ENCODE measurements at regions not wholly inside any gene's neighbourhood (a gene's known extent, or its start where the extent isn't known, plus 50 kb on each side); places are given as distances from the start of the nearest gene placed in this dataset.
"Not testable (repeated sequence)": the region's sequence is repeated elsewhere in the genome, so short reads cannot be mapped to it uniquely, and the experiment has no call there.

DNA sequence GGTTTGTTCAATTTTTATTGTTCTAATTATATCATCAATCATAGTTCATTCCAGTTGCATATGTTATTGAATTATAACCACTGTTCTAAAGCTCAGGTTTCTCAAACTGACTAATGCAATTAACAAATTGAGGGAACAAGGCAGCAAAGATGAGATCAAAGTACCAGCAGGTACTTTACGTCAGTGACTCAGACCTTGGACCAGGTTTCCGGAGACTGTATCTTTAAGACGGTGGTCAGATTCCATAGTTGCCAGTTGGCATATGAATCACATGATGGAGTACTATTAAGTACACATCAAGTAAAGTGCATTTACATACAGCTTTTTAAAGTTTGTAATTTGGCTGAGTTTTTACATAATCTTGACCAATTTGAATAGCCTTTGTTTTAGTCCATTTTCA is 583.6 kb upstream of the ROBO2 start:
- no peak for DNase-seq

DNA sequence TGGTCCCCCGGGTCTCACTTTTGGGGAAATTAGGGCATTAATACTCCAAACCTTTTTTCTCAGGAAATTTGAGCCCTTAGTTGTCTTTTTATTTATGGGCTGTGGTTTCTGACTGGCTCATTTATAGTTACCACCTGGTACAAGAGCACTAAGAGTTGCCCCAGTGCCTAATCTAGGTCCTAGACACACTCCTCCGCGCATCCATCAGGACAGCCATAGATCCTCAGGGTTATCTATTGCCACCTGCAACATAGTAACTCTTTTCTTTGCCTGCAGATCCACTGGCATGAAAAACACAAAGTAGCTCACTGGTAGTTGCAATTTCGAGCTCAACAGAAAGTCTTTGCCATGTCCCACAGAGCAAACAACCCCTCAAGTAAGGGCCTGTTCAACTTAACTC is 576.4 kb upstream of the ROBO2 start:
- no peak for DNase-seq

DNA sequence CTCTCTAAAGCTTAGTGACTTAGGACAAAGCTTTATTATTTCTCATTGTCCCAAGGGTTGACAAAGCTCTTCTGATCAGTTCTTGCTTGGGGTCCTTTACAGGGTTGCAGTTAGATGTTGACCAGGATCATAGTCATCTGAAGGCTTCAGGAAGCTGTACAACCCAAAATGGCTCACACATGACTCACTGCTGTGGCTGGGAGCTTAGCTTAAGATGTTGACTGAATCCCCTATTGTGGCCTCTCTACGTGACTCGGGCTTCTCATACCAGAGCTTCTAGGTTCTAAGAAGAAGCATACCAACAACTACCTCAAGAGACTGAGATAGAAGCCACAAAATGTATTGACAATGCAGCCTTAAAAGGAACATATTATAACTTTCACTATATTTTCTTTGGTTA is 569.6 kb upstream of the ROBO2 start:
- DNase-seq: no peak

DNA sequence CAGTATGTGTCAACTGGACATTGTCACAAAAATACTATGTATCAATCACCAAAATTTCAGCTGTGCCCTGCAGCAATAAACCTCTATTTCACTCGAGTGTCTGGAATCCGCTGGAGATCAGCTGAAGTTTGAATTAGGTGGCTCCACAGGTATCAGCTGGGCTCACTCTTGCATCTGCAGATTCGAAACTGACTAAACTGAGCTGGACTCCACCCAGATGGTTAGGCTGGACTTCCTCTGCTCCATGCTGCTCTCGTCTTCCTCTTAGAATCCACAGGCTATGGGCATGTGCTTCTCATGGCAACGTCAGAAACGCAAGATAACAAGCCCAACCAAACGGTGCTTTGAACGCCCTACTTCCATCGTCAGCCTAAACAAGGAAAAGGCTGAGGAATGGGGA is 565.3 kb upstream of the ROBO2 start:
- no peak for DNase-seq

DNA sequence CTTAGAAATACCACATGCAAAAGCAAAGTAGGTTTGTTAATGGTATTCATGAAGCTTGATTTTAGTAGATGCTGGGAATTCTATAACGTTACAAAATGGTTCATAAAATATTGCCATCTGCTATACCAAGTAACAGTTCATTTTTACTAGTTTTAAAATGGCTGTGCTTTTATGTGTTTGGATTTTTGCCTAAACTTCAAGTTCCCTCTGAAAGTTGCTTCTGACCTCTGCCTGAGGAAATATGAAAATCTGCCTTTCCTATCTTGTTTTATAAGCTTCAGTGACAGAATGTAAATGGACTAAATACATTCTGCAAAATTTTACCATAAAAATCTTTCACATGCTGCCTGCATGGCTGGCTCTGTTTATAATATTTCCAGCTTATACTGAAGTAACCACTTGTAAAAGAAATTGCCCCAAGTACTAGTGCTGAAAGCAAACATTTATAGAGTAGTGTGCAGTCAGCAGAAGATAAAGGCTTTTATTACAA is 560.7 kb upstream of the ROBO2 start:
- DNase-seq: no peak

DNA sequence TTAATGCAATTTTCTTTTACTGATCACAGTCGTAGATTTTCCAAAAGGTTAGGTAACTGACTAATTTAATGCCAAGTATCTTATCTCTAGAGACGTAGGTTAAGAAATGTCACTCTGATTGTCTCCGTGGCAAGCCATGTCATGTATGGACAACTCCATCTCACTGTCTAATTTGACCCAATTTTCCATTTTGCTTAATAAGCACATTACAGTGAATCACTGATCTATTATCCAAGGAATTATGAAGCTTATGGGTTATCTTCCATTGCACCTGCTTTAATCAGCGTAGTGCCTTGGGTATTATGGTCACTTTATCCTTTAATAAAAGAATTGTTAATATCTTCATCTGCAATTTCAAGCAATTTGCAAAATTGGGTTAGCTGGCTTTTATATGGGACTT is 557.4 kb upstream of the ROBO2 start:
- DNase-seq: no peak

DNA sequence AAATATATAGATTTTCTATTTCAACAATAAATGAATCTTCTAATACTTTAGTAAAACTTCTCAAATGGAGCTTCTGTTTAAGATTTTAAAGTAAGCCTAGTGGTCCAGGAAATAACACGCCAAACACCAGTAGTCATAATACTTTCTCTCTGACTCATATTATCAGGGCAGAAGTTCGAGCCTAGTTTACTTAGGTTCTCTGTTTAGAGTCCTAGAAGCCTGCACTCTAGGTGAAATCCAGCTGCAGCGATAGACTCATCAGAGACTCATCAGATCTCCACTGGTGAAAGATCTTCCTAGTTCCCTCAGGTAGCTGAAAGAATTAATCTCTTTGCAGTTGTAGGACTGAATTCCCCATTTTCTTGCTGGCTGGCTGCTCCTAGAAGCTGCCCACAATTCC is 552.5 kb upstream of the ROBO2 start:
- DNase-seq: no peak

DNA sequence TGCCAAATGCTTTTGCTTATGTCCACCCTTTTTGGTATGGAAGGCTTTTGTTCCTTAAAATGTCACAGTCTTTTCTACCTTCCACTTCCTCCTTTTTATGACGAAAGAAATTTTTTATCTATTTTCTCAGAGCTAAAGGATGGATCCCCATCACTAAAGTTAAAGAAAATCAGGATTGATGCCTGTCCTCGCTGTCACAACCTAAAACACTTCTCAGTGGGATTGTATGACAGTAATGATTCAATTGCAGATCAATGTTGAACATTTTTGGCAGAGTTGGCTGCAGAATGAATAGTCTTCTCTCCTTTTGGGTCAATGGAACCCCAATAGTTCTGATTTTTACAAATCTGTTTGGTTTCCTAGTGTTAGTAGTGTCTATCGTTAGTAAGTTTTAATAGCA is 549.8 kb upstream of the ROBO2 start:
- DNase-seq: no peak

DNA sequence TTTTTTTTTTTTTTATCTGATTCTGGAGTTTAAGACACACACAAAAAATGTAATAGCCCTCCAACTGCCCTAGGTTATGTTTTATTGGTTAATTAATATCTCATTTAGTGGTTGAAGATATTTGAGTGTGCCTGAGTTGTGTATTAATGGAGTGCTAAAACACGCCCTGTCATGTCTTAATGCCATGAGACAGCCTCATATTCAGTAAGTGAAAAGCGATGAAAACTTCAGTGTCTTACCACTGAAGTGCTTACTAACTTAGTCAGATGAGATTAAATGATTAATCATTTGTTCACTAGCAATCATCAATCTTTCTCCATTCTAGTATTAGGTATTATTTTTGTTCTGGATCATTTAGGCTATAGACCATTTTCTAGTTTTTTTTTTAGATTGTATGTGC is 544.7 kb upstream of the ROBO2 start:
- DNase-seq: no peak

DNA sequence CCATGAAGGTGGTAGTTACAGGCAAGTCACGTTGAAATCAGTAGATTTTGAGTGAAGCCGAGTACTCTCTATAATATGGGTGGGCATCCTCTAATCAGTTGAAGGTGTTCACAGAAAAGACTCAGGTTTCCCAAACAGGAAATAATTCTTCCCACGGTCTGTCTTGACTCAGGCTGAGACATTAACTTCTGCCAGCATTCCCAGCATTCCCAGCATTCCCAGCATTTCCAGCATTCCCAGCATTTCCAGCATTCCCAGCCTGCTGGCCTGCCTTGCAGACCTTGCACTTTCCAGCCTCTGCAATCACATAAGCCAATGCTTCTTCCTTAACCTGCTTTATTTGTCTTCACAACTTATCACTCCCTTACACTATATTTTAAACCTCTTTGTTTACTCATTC is 542.3 kb upstream of the ROBO2 start:
- DNase-seq: no peak

DNA sequence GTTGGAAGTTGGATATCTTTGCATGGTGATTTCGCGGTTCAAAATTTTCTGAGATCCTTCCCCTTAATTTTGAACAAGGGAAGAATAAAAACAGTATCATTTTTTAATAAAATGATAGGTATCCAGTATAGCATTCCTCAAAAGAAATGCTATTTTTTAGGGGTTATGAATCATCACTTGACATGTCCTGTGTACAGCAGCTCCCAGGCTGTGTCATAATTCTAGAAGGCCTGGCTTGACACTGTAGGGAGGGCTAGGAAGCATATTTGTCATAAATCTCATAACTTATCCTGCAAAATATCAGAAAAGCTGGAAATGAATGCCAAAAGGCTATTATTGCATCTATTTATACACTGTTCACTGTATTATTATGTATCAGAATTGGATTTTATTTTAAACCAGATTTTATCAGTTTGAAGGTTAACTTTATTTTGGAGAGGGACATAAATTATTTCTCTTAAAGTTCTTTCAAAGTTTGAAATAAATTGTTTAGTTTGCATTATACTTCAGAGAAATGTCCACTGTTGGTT is 539.1 kb upstream of the ROBO2 start:
- DNase-seq: no peak

DNA sequence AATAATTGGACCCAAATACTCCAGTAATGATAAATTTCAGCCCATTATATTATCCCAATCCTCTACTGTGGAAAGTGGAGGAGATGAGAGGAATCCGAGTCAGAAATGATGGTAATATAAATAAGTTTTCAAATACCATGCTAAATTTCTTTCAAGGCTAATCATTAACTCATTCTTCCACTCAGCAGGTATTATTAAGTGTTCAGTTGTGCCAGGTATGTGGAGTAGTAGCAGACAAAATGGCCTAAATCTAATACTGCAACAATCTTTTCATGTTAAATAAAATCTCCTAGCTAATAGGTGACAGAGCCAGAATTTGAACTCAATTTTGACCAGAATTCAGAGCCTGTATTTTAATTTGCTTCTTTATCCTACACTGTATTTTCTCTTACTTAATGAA is 538.6 kb upstream of the ROBO2 start:
- DNase-seq: no peak

DNA sequence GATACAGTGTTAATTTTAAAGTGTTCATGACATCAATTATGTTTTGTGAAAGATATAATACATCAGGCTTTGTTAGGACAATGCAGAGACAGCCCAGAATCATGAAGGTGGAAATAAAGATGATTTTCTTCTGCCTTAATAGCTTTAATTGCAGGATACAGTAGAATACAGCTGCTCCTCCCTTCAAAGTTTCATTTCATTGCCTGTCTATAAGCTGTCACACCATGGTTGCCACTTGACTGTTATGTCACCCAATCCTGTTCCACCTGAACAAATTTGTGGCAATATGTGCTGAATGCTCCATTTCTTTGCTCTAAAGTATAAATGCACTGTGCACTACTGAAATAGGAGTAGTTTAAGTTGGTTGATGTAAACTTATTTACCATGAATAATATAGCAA is 537.8 kb upstream of the ROBO2 start:
- DNase-seq: no peak

DNA sequence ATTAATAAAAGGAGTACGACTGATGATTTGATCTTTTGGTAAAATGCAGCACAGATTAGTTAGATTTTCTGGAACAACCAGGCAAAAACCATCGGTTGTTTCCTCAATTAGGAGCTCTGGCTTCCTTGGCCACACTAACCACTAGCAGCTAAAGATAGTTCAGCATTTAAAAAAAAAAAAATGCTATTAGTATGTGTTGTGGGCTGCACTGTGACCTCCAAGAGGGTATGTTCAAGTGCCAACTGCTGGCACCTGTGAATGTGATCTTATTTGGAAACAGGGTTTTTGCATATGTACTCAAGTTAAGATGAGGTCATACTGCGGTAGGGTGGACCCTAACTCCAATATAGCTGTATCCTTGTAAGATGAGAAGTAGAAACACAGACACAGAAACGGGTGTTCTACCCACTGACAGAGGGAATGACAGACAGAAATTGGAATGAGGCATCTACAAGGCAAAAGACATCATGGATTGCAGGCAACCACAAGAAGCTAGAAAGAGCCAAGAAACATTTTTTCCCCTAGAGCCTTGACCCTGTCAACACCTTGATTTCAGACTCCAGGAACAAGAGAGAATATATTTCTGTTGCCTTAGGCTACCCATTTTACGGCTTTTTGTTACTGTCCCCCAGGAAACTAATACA is 534.6 kb upstream of the ROBO2 start:
- no peak for DNase-seq

DNA sequence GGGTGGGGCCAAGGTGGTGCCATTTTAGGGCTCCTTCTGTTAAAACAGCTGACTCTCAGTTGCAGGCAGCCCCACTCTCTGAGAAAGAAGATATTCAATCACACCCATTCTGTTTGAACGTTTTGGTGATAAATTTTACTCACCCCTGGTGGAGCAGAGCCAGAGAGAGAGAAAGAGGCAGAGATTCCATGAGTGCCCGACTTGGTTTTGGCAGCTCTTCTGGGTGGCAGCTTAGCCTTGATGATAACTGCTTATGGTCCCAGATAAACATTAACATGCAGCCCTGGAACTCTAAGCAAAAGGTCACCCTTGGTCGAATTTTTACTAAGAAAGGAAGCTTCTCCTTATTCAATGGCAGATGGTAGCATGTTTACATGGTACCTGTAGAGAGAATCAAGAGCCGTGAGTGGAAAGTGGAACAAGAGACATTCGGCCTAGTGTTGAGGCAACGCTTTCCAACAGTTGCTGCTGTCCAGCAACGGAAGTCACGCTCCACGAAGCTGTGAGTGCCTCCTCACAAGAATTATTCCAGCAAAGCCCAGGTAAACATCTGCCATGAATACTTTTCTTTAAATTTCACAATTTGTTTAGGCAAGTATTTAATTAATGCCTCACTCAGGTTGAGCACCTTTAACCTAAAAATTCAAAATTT is 530.6 kb upstream of the ROBO2 start:
- DNase-seq: no peak

DNA sequence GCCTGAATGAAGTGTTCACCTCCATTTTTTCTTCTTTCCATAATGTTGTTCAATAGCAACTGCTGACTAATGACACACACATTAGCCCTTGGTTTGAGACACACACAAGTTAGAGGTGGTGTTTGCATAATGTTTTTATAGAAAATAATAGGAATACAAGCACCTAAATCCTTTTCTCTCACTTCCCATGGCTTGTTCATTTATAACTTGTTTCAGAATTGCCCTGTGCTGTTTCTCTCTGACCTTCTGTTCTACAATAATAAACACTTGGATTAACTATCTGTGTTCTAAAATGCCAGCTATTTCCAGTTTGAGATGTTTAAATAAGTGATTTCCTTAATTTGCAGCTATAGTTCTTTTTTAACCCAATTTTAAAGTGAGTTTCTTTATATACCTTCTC is 525.1 kb upstream of the ROBO2 start:
- no peak for DNase-seq

DNA sequence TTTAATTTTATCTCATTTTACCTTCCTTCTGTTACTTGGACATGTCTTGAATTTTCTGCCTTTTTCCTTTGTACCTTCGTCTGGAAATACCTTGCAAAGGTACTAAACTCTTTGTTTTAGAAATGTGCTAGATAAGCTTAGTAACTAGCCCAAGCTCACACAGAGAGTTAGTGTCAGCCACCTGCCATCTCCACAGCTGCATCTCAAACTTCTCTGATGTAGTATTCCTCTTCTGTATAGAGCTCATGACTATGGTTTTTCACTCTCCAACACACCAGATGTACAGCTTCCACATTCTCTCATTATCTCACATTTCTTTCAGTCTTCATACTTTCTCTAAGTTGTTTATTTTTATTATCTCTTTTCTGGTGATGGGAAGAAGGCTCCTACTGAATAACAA is 516.6 kb upstream of the ROBO2 start:
- DNase-seq: no peak

DNA sequence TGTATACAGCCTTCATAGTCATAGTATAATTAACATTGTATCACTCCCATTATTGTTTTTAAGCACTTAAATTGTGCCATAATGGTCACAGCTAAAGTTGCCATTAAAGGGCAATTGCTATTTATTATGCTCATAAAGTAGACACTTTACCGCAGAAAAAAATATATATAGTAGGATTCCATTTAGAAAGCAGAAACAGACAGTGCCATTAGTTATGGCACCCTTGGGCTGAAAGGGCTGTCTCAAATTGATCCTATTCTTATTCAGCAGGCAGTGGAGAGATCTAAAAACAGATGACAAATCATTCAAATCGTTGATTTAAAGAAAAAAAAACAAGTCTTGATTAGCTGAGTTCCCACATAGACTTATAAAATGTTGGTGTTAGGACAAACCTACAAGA is 514.2 kb upstream of the ROBO2 start:
- DNase-seq: no peak

DNA sequence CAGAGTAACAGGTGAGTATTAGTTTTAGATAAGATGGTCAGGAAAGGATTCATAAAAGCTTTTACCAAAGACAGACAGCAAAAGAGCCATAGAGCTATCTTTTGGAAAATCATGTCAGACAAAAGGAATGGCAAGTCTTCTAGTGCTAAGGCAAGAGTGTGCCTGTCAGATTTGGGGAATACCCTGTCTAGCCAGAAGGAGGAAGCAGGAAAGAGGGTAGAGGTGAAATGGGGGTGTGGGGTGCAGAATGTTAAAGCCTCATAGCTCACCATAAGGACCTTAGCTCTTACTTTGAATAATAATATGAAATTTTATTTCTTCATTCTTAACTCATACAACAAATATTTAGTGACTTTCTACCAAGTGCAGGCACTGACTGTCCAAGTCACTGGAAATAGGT is 512.1 kb upstream of the ROBO2 start:
- DNase-seq: no peak

DNA sequence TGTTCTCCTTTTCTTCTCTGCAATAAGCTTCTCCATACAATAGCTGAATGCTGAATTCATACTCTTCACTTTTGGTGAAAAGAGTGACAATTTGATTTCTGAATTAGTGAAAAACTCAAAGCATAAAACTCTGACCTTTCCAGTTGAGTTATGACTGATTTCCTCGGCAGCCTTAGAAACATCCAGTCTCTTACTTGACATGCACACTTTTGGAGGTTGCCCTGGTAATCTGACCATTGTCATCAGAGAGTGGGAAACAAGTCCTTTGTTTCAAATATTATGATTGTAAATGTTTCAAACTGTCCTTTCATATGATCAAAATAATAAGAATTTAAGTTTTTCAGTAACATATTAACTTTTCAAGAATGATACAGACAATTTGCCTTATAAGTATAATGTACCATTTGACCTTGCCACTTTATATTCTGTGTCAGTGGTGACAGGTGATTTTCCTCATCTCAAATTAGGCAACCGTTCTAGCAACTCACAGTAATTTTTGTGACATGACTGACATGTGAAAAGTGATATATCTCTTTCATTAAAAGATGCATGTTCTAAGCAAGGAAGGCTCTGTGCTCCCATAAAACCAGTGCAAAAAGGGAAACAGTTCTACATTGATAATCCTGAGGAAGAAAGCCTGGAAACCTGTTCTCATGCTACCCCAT is 507.6 kb upstream of the ROBO2 start:
- DNase-seq: no peak

DNA sequence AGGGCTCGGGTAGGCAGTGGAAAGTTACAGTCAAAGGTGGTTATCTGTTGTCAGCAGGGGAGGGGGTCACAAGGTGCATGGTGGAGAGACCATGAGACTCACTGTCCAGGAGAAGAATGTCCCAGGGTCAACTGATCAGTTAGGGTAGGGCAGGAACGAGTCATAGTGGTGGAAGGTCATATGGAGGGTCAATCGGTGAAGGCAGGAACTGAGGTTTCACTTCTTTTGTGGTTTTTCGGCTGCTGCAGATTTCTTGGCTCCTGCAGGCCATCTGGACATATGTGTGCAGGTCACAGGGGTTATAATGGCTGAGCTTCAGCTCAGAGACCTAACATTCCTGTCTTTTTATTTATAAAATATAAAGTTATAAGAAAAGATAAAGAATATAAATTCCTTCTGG is 506.2 kb upstream of the ROBO2 start:
- DNase-seq: not testable (repeated sequence)

DNA sequence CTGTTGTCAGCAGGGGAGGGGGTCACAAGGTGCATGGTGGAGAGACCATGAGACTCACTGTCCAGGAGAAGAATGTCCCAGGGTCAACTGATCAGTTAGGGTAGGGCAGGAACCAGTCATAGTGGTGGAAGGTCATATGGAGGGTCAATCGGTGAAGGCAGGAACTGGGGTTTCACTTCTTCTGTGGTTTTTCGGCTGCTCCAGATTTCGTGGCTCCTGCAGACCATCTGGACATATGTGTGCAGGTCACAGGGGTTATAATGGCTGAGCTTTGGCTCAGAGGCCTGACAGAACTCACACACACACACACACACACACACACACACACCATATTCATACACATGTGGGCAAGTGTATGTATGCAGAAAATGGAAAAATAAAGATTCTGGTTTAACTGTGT is 502.0 kb upstream of the ROBO2 start:
- DNase-seq: not testable (repeated sequence)

DNA sequence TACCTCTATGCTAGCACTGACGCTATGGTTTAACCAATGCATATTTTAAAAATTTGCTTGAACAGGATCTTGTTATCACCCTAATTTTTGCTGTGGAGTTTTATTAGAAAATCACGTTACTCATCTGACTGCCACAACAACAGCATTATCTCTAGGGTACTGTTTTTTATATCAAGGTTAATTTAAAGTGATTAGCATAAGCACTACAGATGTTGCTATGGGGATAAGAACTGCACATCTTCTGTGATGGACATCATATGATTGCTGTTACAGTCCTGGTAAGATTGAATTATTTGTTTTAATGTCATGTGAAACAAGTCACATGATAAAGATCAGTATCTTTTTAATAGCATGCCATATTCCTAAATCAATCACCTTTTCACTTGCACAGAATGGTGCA is 492.2 kb upstream of the ROBO2 start:
- DNase-seq: no peak

DNA sequence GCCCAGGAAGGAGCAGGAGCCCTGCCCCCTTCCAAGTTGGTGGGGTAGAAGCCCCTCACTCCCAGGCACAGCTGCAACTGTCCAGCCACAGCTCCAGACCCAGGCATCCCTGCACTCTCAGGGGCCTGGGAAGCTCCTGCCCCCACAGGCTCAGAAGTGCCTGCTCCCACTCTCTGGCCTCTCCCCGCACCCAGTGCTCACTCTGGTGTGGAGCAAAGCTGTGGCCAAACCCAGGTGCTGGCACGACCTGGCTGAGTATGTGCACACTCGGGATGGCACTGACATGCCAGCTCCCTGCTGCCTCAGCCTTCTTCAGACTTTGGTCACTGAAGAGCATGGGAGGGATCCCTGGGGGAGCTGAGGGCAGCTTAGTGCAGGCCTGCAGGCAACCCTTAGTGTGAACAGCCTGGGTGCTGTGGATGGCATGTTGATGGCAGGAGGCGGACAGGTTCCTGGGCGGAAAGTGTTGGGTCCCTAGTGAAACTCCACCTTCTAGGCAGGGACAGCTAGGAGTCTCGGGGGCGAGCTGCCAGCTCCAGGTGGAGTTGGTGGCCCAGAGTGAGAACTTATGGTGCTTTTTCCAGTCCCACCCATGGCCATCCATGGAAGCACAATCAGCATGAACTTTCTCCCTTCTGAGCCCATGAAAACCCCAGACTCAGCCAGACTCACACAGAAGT is 489.2 kb upstream of the ROBO2 start:
- DNase-seq: no peak

All from inflammatory macrophage treated with lipopolysaccharide for 1 hour (primary cell).